Adipocyte (in vitro differentiated cells): ENCODE measurements at regions not wholly inside any gene's neighbourhood (a gene's known extent, or its start where the extent isn't known, plus 50 kb on each side); places are given as distances from the start of the nearest gene placed in this dataset.
A peak's percentile ranks its signal among the peaks of the same experiment; 100 is the strongest.
"Not testable (repeated sequence)": the region's sequence is repeated elsewhere in the genome, so short reads cannot be mapped to it uniquely, and the experiment has no call there.

Experiments
- DNase-seq: peaks from one replicate; pipeline ENCODE4 v3.0.0-alpha.2; 2015; ENCODE audit warnings: low read depth
- H3K27me3 ChIP-seq: replicated peaks from 2 replicates; pipeline ENCODE4 v1.7.0; 2013; ENCODE audit warnings: mild to moderate bottlenecking, low read length, moderate library complexity; ENCODE audit not compliant: control insufficient read depth, insufficient read depth
- H3K36me3 ChIP-seq: 2 replicates; pipeline ENCODE4 v1.7.0; 2013; ENCODE audit warnings: low read length, mild to moderate bottlenecking, moderate library complexity; ENCODE audit not compliant: control insufficient read depth, insufficient read depth, severe bottlenecking
- H3K4me1 ChIP-seq: 2 replicates; pipeline ENCODE4 v1.7.0; 2013; ENCODE audit warnings: mild to moderate bottlenecking, low read length, moderate library complexity; ENCODE audit not compliant: control insufficient read depth, insufficient read depth
- H3K4me3 ChIP-seq: 2 replicates; pipeline ENCODE4 v1.7.0; 2013; ENCODE audit warnings: mild to moderate bottlenecking, low read length, moderate library complexity
- H3K9ac ChIP-seq: 2 replicates; pipeline ENCODE4 v1.7.0; 2013; ENCODE audit warnings: mild to moderate bottlenecking, low read length, moderate library complexity
- H3K9me3 ChIP-seq: 2 replicates; pipeline ENCODE4 v1.7.0; 2013; ENCODE audit warnings: mild to moderate bottlenecking, low read length, moderate library complexity; ENCODE audit not compliant: control insufficient read depth

GRCh38 chr1:232859216-232859615, 54.0 kb downstream of the MAP10 start:
- Histone ChIP-seq H3K9me3 (no peaks in the 10 kb centered on the region), H3K27me3 (no peaks in the 10 kb centered on the region), H3K36me3 (no peaks in the 10 kb centered on the region), H3K9ac (no peak overlapping the region), H3K4me1 (no peaks in the 10 kb centered on the region), H3K4me3 (no peak overlapping the region)
- no peak for DNase-seq

GRCh38 chr1:232861107-232861506, 55.9 kb downstream of the MAP10 start:
- H3K27me3 ChIP-seq: no peaks in the 10 kb centered on the region
- H3K9me3 ChIP-seq: no peaks in the 10 kb centered on the region
- H3K4me1 ChIP-seq: no peaks in the 10 kb centered on the region
- DNase-seq: no peak
- H3K36me3 ChIP-seq: no peaks in the 10 kb centered on the region
- H3K4me3 ChIP-seq: no peak overlapping the region
- no peak overlapping the region for H3K9ac ChIP-seq

- DNase-seq: no peak
Measured at GRCh38 chr1:232863544-232864275, 58.5 kb downstream of the MAP10 start.

DNA sequence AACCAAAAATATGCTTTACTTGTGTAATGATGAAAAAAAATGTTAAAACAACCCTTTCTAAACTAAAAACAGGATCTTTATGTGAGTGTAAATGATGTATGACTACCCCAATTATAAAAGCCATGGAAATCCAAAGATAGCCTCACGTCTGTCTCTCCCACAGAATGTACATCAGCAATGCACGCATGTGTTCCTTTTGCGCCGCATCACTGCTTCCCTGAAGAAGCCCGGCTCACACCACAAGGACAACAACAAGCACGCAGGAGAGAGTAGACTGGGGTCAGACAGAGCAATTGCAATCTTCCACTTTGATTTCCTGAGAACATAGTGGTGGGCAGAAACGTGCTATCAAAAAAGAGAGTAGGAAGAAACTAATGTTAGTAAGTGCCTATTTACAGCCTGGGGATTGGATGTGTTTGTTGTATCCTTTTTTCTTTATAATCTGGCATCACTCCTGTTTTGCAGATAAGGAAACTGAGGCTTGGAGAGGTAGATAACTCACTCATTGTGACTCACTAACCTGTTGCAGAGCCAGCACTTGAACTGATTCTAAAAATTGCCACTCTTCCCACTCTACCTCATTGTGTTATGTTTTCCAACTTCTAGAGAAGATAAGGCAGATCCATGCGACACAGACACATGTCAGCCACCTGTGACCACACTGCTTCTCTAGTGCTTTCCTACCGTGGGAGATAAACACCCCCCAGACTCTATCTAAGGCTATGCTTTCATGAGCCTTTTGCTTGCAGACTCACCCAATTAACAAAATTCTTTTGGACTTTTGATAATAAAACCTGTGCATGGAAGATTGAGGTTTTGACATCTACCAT, 60.1 kb downstream of the MAP10 start:
- H3K27me3 ChIP-seq: peaks cover 4% of the 10 kb centered on the region
- H3K9me3 ChIP-seq: no peaks in the 10 kb centered on the region
- peaks cover 10% of the 10 kb centered on the region for H3K4me1 ChIP-seq
- no peaks in the 10 kb centered on the region for H3K36me3 ChIP-seq
- DNase-seq: no peak
- H3K4me3 ChIP-seq: no peak overlapping the region
- no peak overlapping the region for H3K9ac ChIP-seq

More at GRCh38 chr1:232863544-232864275, 58.5 kb downstream of the MAP10 start:
- Histone ChIP-seq H3K36me3 (no peaks in the 10 kb centered on the region), H3K9ac (no peak overlapping the region), H3K4me3 (no peak overlapping the region), H3K9me3 (no peaks in the 10 kb centered on the region), H3K4me1 (peaks cover 2% of the 10 kb centered on the region), H3K27me3 (peaks cover 4% of the 10 kb centered on the region)

GRCh38 chr1:232868793-232869491, 63.7 kb downstream of the MAP10 start:
- Histone ChIP-seq H3K36me3 (no peaks in the 10 kb centered on the region), H3K4me3 (no peak overlapping the region), H3K27me3 (peaks cover 9% of the 10 kb centered on the region), H3K9ac (no peak overlapping the region), H3K9me3 (no peaks in the 10 kb centered on the region), H3K4me1 (peaks cover 10% of the 10 kb centered on the region)
- peak; percentile 94 for DNase-seq

GRCh38 chr1:232871291-232871969, 66.2 kb downstream of the MAP10 start:
- not testable (repeated sequence) for DNase-seq, H3K27me3 ChIP-seq, H3K36me3 ChIP-seq, H3K9ac ChIP-seq, H3K4me3 ChIP-seq, H3K9me3 ChIP-seq
- peaks cover 26% of the 10 kb centered on the region for H3K4me1 ChIP-seq

- Histone ChIP-seq H3K9ac (no peak overlapping the region), H3K36me3 (no peaks in the 10 kb centered on the region), H3K4me3 (no peak overlapping the region), H3K27me3 (peaks cover 5% of the 10 kb centered on the region), H3K9me3 (no peaks in the 10 kb centered on the region), H3K4me1 (peaks cover 26% of the 10 kb centered on the region)
- DNase-seq: no peak
Measured at GRCh38 chr1:232872284-232872683, 67.1 kb downstream of the MAP10 start.

- H3K36me3 ChIP-seq: no peaks in the 10 kb centered on the region
- peaks cover 5% of the 10 kb centered on the region for H3K27me3 ChIP-seq
- H3K4me1 ChIP-seq: peaks cover 26% of the 10 kb centered on the region
- no peak for DNase-seq
- no peak overlapping the region for H3K4me3 ChIP-seq
- no peaks in the 10 kb centered on the region for H3K9me3 ChIP-seq
- H3K9ac ChIP-seq: no peak overlapping the region
Measured at GRCh38 chr1:232872738-232873137, 67.5 kb downstream of the MAP10 start.

DNA sequence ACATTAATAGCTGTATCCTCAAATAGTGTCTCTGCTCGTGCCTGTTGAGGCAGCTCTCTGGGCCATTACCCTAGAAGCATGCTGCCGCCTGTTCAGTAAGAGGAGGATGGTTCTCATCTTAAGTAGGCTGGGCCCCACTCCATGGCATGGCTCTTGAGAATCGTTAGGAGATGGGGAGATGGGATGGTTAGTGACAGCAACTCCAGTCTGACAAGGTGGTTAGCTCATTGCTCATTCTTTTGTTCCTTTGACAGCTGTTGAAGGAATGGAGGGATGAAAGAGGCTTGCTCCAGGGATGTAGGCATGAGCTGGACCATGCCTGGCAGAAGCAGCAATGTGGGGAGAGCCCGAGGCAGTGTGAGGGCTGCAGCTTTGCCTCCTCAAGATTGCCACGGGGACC, 68.2 kb downstream of the MAP10 start:
- Histone ChIP-seq H3K36me3 (no peaks in the 10 kb centered on the region), H3K4me1 (peaks cover 31% of the 10 kb centered on the region)
- no peak for DNase-seq

GRCh38 chr1:232873931-232874330, 68.7 kb downstream of the MAP10 start:
- Histone ChIP-seq H3K9ac (no peak overlapping the region), H3K4me3 (no peak overlapping the region), H3K4me1 (peaks cover 26% of the 10 kb centered on the region), H3K27me3 (peaks cover 5% of the 10 kb centered on the region), H3K36me3 (no peaks in the 10 kb centered on the region), H3K9me3 (no peaks in the 10 kb centered on the region)
- DNase-seq: no peak

More for the DNA sequence above, 68.2 kb downstream of the MAP10 start:
- Histone ChIP-seq H3K27me3 (peaks cover 5% of the 10 kb centered on the region), H3K9me3 (no peaks in the 10 kb centered on the region), H3K9ac (no peak overlapping the region), H3K4me3 (no peak overlapping the region)

- peaks cover 21% of the 10 kb centered on the region for H3K4me1 ChIP-seq
- peak; percentile 69 for DNase-seq
- no peak overlapping the region for H3K4me3 ChIP-seq
- no peaks in the 10 kb centered on the region for H3K9me3 ChIP-seq
- H3K9ac ChIP-seq: no peak overlapping the region
- peaks cover 5% of the 10 kb centered on the region for H3K27me3 ChIP-seq
- no peaks in the 10 kb centered on the region for H3K36me3 ChIP-seq
Measured at GRCh38 chr1:232875536-232875935, 70.3 kb downstream of the MAP10 start.
